ENCODE measurements at regions not wholly inside any gene's neighbourhood (a gene's known extent, or its start where the extent isn't known, plus 50 kb on each side); places are given as distances from the start of the nearest gene placed in this dataset.

DNA sequence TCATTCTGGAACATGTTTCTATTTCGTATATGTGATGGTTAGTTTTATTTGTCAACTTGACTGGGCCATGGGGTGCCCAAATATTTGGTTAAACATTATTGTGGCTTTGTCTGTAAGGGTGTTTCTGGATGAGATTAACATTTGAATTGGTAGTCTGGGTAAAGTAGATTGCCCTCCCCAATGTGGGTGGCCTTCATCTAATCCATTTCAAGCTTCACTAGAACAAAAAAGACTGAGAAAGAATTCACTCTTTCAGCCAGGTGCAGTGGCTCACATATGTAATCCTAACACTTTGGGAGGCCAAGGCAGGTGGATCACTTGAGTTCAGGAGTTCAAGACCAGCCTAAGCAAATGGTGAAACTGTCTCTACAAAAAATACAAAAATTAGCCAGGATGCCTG, 55.7 kb upstream of the TANC1 start:
- Mint-ChIP-seq H3K4me1 (no peaks in the 10 kb centered on the region), H3K9me3 (ENCODE audit: insufficient read depth) (no peaks in the 10 kb centered on the region), H3K27ac (no peak overlapping the region), H3K27me3 (no peaks in the 10 kb centered on the region), H3K4me3 (no peak overlapping the region)
- ChIA-PET POLR2A (no interaction called here), CTCF (interaction anchor here (0.8 kb wide), 1 partner anchor 9 kb away, joined by 3 read pairs; no protein-coding TSS in a partner anchor)
- ATAC-seq (ENCODE audit: low read depth): no peak
- DNase-seq: no peak
- Histone ChIP-seq H3K9ac (ENCODE audit: low read length) (no peak overlapping the region), H3K4me3 (ENCODE audit: control extremely low read depth in 1 of 5, extremely low read depth in 1 of 5, insufficient read depth in 1 of 5, low read depth in 2 of 5, low read length in 4 of 5) (no peak overlapping the region), H3K79me2 (ENCODE audit: control insufficient read depth, insufficient read depth, low read length) (no peaks in the 10 kb centered on the region), H3K36me3 (replicated peaks in 1 of 2; ENCODE audit: control extremely low read depth in 1 of 2, control insufficient read depth in 1 of 2, extremely low read depth in 1 of 2, insufficient read depth in 2 of 2, low read length in 1 of 2) (no peaks in the 10 kb centered on the region), H3K9me3 (ENCODE audit: control extremely low read depth in 1 of 3, control insufficient read depth in 2 of 3, insufficient read depth in 1 of 3, low read length in 2 of 3) (no peaks in the 10 kb centered on the region), H2AFZ (ENCODE audit: insufficient read depth, low read depth, low read length, poor library complexity, severe bottlenecking) (no peak overlapping the region), H3K27me3 (replicated peaks in 1 of 4; ENCODE audit: control extremely low read depth in 1 of 4, control insufficient read depth in 3 of 4, insufficient read depth in 4 of 4, low read length in 3 of 4) (peaks cover 0 to 5% (median 0%) of the 10 kb centered on the region in 4 experiments), H3K4me2 (replicated peaks; ENCODE audit: low read depth, low read length, poor library complexity, severe bottlenecking) (no peak overlapping the region), H4K20me1 (ENCODE audit: control insufficient read depth, insufficient read depth, low read length, poor library complexity, severe bottlenecking) (no peaks in the 10 kb centered on the region), H3K27ac (ENCODE audit: low read length in 2 of 2) (no peak overlapping the region), H3K4me1 (ENCODE audit: control insufficient read depth in 2 of 2, insufficient read depth in 2 of 2, low read length in 2 of 2) (no peaks in the 10 kb centered on the region)
- WGBS (ENCODE audit: insufficient coverage): no CpG with 5 or more reads among the region's 1 CpG
- intact Hi-C loops (cut with micrococcal nuclease): no loop called here
- TF ChIP-seq EZH2 (IDR thresholded peaks at IDR 0.05; ENCODE audit: borderline replicate concordance, insufficient read depth, low read depth, low read length, poor library complexity, severe bottlenecking) (no peak), CTCF (IDR thresholded peaks at IDR 0.05) (no peak)

DNA sequence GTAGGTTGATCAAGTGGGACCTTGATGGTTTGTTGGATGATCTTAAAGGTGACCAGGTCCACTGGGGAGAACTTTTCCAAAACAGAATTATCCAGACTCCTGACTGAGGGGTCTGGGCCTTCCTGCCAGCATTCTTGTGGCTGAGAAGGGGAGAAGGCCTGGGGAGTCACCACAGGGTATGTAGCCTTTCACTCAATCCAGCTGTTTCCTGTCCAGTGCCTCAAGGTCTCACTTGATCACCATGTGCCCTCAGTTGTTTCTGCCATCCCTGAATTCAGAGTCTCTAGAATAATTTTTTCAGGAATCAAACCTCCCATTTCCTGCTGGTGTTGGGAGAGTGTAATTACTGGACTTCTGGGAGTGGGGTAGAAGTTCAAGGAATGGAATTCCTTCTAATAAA, 54.4 kb upstream of the TANC1 start:
- H3K27me3 ChIP-seq (replicated peaks in 1 of 4; ENCODE audit: control extremely low read depth in 1 of 4, control insufficient read depth in 3 of 4, insufficient read depth in 4 of 4, low read length in 3 of 4): peaks cover 0 to 7% (median 0%) of the 10 kb centered on the region in 4 experiments
- no peaks in the 10 kb centered on the region for H3K36me3 ChIP-seq (replicated peaks in 1 of 2; ENCODE audit: control extremely low read depth in 1 of 2, control insufficient read depth in 1 of 2, extremely low read depth in 1 of 2, insufficient read depth in 2 of 2, low read length in 1 of 2)
- H3K27me3 Mint-ChIP-seq: no peaks in the 10 kb centered on the region
- H3K4me3 ChIP-seq (ENCODE audit: control extremely low read depth in 1 of 5, extremely low read depth in 1 of 5, insufficient read depth in 1 of 5, low read depth in 2 of 5, low read length in 4 of 5): no peak overlapping the region
- no peaks in the 10 kb centered on the region for H4K20me1 ChIP-seq (ENCODE audit: control insufficient read depth, insufficient read depth, low read length, poor library complexity, severe bottlenecking)
- DNase-seq: no peak
- CTCF ChIA-PET: no interaction called here
- no peak overlapping the region for H3K4me3 Mint-ChIP-seq
- H3K79me2 ChIP-seq (ENCODE audit: control insufficient read depth, insufficient read depth, low read length): no peaks in the 10 kb centered on the region
- no peaks in the 10 kb centered on the region for H3K4me1 ChIP-seq (ENCODE audit: control insufficient read depth in 2 of 2, insufficient read depth in 2 of 2, low read length in 2 of 2)
- no peaks in the 10 kb centered on the region for H3K4me1 Mint-ChIP-seq
- no peaks in the 10 kb centered on the region for H3K9me3 Mint-ChIP-seq (ENCODE audit: insufficient read depth)
- no peak for ATAC-seq (ENCODE audit: low read depth)
- no peak overlapping the region for H3K9ac ChIP-seq (ENCODE audit: low read length)
- H3K9me3 ChIP-seq (ENCODE audit: control extremely low read depth in 1 of 3, control insufficient read depth in 2 of 3, insufficient read depth in 1 of 3, low read length in 2 of 3): no peaks in the 10 kb centered on the region
- intact Hi-C loops (cut with micrococcal nuclease): no loop called here
- no peak overlapping the region for H3K4me2 ChIP-seq (replicated peaks; ENCODE audit: low read depth, low read length, poor library complexity, severe bottlenecking)
- POLR2A ChIA-PET: no interaction called here
- H3K27ac Mint-ChIP-seq: no peak overlapping the region
- TF ChIP-seq CTCF (IDR thresholded peaks at IDR 0.05): no peak
- no peak for TF ChIP-seq EZH2 (IDR thresholded peaks at IDR 0.05; ENCODE audit: borderline replicate concordance, insufficient read depth, low read depth, low read length, poor library complexity, severe bottlenecking)
- H3K27ac ChIP-seq (ENCODE audit: low read length in 2 of 2): no peak overlapping the region
- H2AFZ ChIP-seq (ENCODE audit: insufficient read depth, low read depth, low read length, poor library complexity, severe bottlenecking): no peak overlapping the region

Data from B cell (primary cell).